OCI-LY3 (cell line): ENCODE measurements at regions not wholly inside any gene's neighbourhood (a gene's known extent, or its start where the extent isn't known, plus 50 kb on each side); places are given as distances from the start of the nearest gene placed in this dataset.

Experiments
- H2AFZ ChIP-seq: fragments of 200-600, 300-600 bp; shearing (Covaris generic); 2 replicates; pipeline ENCODE4 v1.6.0; 2014; ENCODE audit warnings: antibody characterized with exemption, low read depth, low read length
- H3K27ac ChIP-seq: fragments of 200-600, 300-600 bp; sonication (generic); 2 replicates; pipeline ENCODE4 v1.5.1; 2014; ENCODE audit warnings: mild to moderate bottlenecking, low read length, moderate library complexity, mixed read lengths
- H3K27me3 ChIP-seq: fragments of 200-600, 300-600 bp; sonication (generic); 2 replicates; pipeline ENCODE4 v1.6.1; 2014; ENCODE audit warnings: low read depth, low read length, mixed read lengths
- H3K36me3 ChIP-seq: fragments of 200-600, 300-600 bp; sonication (generic); replicated peaks from 2 replicates; pipeline ENCODE3; 2014; ENCODE audit warnings: low read depth, low read length, mixed read lengths
- H3K4me1 ChIP-seq: fragments of 300-600, 200-600 bp; sonication (generic); 2 replicates; pipeline ENCODE4 v1.6.1; 2014; ENCODE audit warnings: low read length, mixed read lengths
- H3K4me2 ChIP-seq: fragments of 200-600, 300-600 bp; sonication (generic); 2 replicates; pipeline ENCODE4 v1.6.1; 2014; ENCODE audit warnings: low read length, mixed read lengths
- H3K4me3 ChIP-seq: fragments of 300-600, 200-600 bp; sonication (generic); 2 replicates; pipeline ENCODE4 v1.5.1; 2014; ENCODE audit warnings: antibody characterized with exemption, mild to moderate bottlenecking, low read length, moderate library complexity
- H3K79me2 ChIP-seq: fragments of 300-600, 200-600 bp; shearing (Covaris generic); 2 replicates; pipeline ENCODE4 v1.6.1; 2014; ENCODE audit warnings: mild to moderate bottlenecking, low read length, mixed read lengths
- H3K9ac ChIP-seq: fragments of 300-600, 200-600 bp; shearing (Covaris generic); 2 replicates; pipeline ENCODE4 v1.6.0; 2014; ENCODE audit warnings: mild to moderate bottlenecking, low read length, moderate library complexity
- H3K9me3 ChIP-seq: fragments of 200-600, 300-600 bp; shearing (Covaris generic); 2 replicates; pipeline ENCODE4 v1.6.1; 2014; ENCODE audit warnings: low read length, mixed read lengths; ENCODE audit not compliant: insufficient read depth
- H4K20me1 ChIP-seq: fragments of 200-600, 300-600 bp; sonication (generic); 2 replicates; pipeline ENCODE4 v1.6.1; 2016; ENCODE audit warnings: low read length, mixed read lengths; ENCODE audit not compliant: insufficient read depth
- EZH2phosphoT487 ChIP-seq: fragments of 200-600 bp; shearing (Covaris generic); IDR thresholded peaks from 2 replicates; pipeline ENCODE4 v1.6.1; 2018; ENCODE audit warnings: antibody characterized with exemption, mixed run types, low read depth
- TF ChIP-seq, protein P1 (sequence below): fragments of 200-600, 300-600 bp; sonication (generic); IDR thresholded peaks from 2 replicates; pipeline ENCODE4 v1.5.1; 2014; ENCODE audit warnings: antibody characterized with exemption, low read length, low read depth

DNA sequence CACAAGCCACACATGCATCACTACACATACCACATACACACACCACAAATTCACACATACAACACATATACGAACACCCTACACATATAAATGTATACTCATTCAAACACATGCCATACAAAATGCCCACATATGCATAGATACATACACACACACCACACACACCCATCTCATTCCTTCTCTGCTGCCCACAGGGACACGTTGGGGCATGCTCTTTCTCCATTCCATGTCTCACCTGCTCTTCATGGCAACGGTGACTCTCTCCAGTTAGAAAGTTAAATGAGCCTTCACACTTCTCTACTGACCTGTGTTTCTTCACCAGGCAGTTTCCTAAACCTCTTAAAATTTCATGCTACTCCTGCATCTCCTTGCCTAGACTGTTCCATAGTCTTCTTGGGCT lies 1194.8 kb downstream of the BCL11B start:
- Histone ChIP-seq H3K27me3 (no peaks in the 10 kb centered on the region), H3K4me2 (no peak overlapping the region), H3K9me3 (peaks cover 2% of the 10 kb centered on the region; the same call in 1 of the 2 replicates), H4K20me1 (no peaks in the 10 kb centered on the region), H3K9ac (no peak overlapping the region), H2AFZ (no peak overlapping the region), H3K4me1 (peaks cover 22% of the 10 kb centered on the region), H3K79me2 (no peaks in the 10 kb centered on the region), H3K4me3 (no peak overlapping the region), H3K27ac (no peak overlapping the region), H3K36me3 (no peaks in the 10 kb centered on the region)
- TF ChIP-seq, protein P1, sequence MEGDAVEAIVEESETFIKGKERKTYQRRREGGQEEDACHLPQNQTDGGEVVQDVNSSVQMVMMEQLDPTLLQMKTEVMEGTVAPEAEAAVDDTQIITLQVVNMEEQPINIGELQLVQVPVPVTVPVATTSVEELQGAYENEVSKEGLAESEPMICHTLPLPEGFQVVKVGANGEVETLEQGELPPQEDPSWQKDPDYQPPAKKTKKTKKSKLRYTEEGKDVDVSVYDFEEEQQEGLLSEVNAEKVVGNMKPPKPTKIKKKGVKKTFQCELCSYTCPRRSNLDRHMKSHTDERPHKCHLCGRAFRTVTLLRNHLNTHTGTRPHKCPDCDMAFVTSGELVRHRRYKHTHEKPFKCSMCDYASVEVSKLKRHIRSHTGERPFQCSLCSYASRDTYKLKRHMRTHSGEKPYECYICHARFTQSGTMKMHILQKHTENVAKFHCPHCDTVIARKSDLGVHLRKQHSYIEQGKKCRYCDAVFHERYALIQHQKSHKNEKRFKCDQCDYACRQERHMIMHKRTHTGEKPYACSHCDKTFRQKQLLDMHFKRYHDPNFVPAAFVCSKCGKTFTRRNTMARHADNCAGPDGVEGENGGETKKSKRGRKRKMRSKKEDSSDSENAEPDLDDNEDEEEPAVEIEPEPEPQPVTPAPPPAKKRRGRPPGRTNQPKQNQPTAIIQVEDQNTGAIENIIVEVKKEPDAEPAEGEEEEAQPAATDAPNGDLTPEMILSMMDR = no peak
- TF ChIP-seq EZH2phosphoT487 = no peak

DNA sequence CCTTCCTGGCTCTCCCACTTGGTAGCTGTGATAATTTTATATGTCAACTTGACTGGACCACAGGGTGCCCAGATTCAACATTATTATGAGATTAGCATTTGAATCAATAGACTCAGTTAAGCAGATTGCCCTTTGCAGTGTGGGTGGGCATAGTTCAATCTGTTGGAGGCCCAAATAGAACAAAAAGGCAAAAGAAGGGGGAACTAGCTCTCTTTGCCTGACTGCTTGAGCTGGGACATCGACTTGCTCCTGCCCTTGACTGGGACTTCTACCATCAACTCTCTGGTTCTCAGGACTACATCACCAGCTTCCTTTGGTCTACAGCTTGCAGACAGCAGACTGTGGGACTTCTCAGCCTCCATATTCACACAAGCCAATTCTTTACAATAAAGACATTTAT lies 1189.2 kb downstream of the BCL11B start:
- Histone ChIP-seq H3K9me3 (peaks cover 8% of the 10 kb centered on the region; the same call in 1 of the 2 replicates), H3K4me1 (peaks cover 23% of the 10 kb centered on the region), H3K27ac (no peak overlapping the region), H3K36me3 (no peaks in the 10 kb centered on the region), H3K4me2 (no peak overlapping the region), H3K27me3 (no peaks in the 10 kb centered on the region), H4K20me1 (no peaks in the 10 kb centered on the region), H3K4me3 (no peak overlapping the region), H2AFZ (no peak overlapping the region), H3K9ac (no peak overlapping the region), H3K79me2 (no peaks in the 10 kb centered on the region)
- no peak for TF ChIP-seq EZH2phosphoT487
- TF ChIP-seq, protein P1 = no peak

DNA sequence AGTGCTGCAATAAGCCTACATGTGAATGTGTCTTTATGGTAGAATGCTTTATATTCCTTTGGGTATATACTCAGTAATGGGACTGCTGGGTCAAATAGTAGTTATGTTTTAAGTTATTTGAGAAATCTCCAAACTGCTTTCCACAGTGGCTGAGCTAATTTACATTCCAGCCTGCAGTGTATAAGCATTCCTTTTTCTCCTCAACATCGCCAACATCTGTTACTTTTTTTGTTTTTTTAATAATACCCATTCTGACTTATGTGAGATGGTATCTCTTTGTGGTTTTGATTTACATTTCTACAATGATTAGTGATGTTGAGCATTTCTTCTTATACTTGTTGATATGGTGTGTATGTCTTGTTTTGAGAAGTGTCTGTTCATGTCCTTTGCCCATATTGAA lies 1186.2 kb downstream of the BCL11B start:
- H3K4me2 ChIP-seq = no peak overlapping the region
- no peak overlapping the region for H2AFZ ChIP-seq
- H3K9me3 ChIP-seq = peaks cover 8% of the 10 kb centered on the region; the same call in 1 of the 2 replicates
- TF ChIP-seq EZH2phosphoT487 = no peak
- TF ChIP-seq, protein P1 = no peak
- no peak overlapping the region for H3K4me3 ChIP-seq
- no peaks in the 10 kb centered on the region for H3K79me2 ChIP-seq
- H3K9ac ChIP-seq = no peak overlapping the region
- no peaks in the 10 kb centered on the region for H3K36me3 ChIP-seq
- H3K4me1 ChIP-seq = peaks cover 13% of the 10 kb centered on the region
- H3K27ac ChIP-seq = no peak overlapping the region
- no peaks in the 10 kb centered on the region for H4K20me1 ChIP-seq
- no peaks in the 10 kb centered on the region for H3K27me3 ChIP-seq

DNA sequence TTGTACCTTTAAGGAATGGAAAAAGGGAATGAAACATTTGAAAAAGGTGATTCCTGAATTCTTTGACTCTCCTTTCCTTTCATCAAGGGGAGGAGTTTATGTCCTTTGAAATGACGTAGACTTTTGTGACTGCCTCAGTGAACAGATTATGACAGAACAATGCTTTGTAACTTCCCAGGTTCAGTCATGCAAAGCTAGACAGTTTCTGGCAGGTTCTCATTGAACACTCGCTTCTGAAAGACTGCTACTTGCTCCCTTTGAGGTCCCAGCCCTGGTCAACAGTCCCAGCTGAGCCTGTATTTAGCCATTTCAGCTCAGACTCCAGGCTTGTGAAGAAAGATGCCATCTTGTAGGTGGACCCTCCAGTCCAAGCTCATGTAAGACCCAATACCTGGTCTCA lies 1178.9 kb downstream of the BCL11B start:
- no peak overlapping the region for H3K9ac ChIP-seq
- TF ChIP-seq EZH2phosphoT487 = no peak
- TF ChIP-seq, protein P1 = no peak
- H3K4me1 ChIP-seq = no peaks in the 10 kb centered on the region
- H3K9me3 ChIP-seq = 0 out of 2 replicates have a peak, but pooled peaks cover 4% of the 10 kb centered on the region
- no peak overlapping the region for H3K4me2 ChIP-seq
- no peak overlapping the region for H3K4me3 ChIP-seq
- H2AFZ ChIP-seq = no peak overlapping the region
- H3K27ac ChIP-seq = no peak overlapping the region
- no peaks in the 10 kb centered on the region for H3K79me2 ChIP-seq
- no peaks in the 10 kb centered on the region for H4K20me1 ChIP-seq
- no peaks in the 10 kb centered on the region for H3K36me3 ChIP-seq
- H3K27me3 ChIP-seq = no peaks in the 10 kb centered on the region
